Stomach (tissue), 4 donors: ENCODE measurements at regions not wholly inside any gene's neighbourhood (a gene's known extent, or its start where the extent isn't known, plus 50 kb on each side); places are given as distances from the start of the nearest gene placed in this dataset.

Source experiments
- CTCF ChIP-seq, 7 experiments: fragments of 450-650 bp in 4 of 7; fragments of 200-600 bp in 3 of 7; sonication (generic) in 3 of 7; IDR thresholded peaks; one replicate each; pipeline ENCODE4 v1.5.1; 2016 to 2019; ENCODE audit warnings: antibody characterized with exemption in 7 of 7, control low read depth in 2 of 7, mild to moderate bottlenecking in 1 of 7
- POLR2A ChIP-seq, 4 donors: fragments of 450-650 bp; IDR thresholded peaks; one replicate each; pipeline ENCODE4 v1.6.1; 2016; ENCODE audit warnings: antibody characterized with exemption in 4 of 4, control low read depth in 2 of 4, mild to moderate bottlenecking in 1 of 4, moderate library complexity in 1 of 4
- POLR2AphosphoS5 ChIP-seq, 3 donors: sonication (generic); formaldehyde crosslinking; IDR thresholded peaks; one replicate each; pipeline ENCODE4 v1.6.1; 2016; ENCODE audit warnings: antibody characterized with exemption in 3 of 3

- TF ChIP-seq POLR2A (IDR thresholded peaks at IDR 0.05) (no peak), CTCF (IDR thresholded peaks at IDR 0.05) (no peak), POLR2AphosphoS5 (IDR thresholded peaks at IDR 0.05) (no peak)
Measured at GRCh38 chr13:47110833-47111240, 214.0 kb upstream of the HTR2A start.
